ENCODE measurements at regions not wholly inside any gene's neighbourhood (a gene's known extent, or its start where the extent isn't known, plus 50 kb on each side); places are given as distances from the start of the nearest gene placed in this dataset.

DNA sequence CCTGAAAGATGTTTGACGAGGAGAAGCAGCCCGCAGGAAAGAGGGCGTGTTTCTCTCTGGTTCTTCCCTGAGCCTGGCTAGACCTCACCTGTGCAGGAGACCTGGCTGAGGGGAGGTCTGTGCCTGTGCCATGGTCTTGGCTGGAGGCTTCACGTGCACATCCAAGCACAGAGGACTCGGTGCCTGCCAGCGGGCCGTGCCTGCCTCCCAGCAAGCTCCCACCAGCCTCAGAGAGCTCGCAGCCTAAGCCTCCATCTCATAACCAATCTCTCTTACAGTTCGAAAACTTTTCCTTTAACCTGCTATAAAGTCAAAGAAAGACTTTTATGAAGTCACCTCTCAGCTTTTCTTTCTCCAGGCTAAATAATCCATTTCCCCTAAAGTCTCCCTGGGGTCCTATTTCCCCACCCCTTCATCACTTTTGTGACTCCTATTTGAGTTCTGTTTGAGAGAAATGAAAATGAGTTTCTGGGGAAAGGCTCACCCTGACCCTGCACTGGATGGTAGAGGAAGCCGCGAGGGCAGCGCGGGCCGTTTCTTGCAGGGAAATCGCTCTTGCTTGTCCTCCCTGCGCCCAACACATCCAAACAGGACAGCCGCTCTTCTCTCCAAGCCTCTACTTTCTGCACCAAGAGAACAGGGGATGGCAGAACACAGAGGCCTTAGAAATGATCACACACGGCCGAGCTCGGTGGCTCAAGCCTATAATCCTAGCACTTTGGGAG, 521.0 kb downstream of the SOX11 start:
- no peak for TF ChIP-seq FOXP1 (CRISPR knock-in tag; IDR thresholded peaks at IDR 0.05; ENCODE audit: borderline replicate concordance)
- TF ChIP-seq, protein P1, sequence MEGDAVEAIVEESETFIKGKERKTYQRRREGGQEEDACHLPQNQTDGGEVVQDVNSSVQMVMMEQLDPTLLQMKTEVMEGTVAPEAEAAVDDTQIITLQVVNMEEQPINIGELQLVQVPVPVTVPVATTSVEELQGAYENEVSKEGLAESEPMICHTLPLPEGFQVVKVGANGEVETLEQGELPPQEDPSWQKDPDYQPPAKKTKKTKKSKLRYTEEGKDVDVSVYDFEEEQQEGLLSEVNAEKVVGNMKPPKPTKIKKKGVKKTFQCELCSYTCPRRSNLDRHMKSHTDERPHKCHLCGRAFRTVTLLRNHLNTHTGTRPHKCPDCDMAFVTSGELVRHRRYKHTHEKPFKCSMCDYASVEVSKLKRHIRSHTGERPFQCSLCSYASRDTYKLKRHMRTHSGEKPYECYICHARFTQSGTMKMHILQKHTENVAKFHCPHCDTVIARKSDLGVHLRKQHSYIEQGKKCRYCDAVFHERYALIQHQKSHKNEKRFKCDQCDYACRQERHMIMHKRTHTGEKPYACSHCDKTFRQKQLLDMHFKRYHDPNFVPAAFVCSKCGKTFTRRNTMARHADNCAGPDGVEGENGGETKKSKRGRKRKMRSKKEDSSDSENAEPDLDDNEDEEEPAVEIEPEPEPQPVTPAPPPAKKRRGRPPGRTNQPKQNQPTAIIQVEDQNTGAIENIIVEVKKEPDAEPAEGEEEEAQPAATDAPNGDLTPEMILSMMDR (IDR thresholded peaks at IDR 0.05) = no peak
- no peak for TF ChIP-seq SP1 (CRISPR knock-in tag; conservative IDR thresholded peaks at IDR 0.05)
- TF ChIP-seq ZNF232 (CRISPR knock-in tag; IDR thresholded peaks at IDR 0.05) = no peak
- TF ChIP-seq, protein P2, sequence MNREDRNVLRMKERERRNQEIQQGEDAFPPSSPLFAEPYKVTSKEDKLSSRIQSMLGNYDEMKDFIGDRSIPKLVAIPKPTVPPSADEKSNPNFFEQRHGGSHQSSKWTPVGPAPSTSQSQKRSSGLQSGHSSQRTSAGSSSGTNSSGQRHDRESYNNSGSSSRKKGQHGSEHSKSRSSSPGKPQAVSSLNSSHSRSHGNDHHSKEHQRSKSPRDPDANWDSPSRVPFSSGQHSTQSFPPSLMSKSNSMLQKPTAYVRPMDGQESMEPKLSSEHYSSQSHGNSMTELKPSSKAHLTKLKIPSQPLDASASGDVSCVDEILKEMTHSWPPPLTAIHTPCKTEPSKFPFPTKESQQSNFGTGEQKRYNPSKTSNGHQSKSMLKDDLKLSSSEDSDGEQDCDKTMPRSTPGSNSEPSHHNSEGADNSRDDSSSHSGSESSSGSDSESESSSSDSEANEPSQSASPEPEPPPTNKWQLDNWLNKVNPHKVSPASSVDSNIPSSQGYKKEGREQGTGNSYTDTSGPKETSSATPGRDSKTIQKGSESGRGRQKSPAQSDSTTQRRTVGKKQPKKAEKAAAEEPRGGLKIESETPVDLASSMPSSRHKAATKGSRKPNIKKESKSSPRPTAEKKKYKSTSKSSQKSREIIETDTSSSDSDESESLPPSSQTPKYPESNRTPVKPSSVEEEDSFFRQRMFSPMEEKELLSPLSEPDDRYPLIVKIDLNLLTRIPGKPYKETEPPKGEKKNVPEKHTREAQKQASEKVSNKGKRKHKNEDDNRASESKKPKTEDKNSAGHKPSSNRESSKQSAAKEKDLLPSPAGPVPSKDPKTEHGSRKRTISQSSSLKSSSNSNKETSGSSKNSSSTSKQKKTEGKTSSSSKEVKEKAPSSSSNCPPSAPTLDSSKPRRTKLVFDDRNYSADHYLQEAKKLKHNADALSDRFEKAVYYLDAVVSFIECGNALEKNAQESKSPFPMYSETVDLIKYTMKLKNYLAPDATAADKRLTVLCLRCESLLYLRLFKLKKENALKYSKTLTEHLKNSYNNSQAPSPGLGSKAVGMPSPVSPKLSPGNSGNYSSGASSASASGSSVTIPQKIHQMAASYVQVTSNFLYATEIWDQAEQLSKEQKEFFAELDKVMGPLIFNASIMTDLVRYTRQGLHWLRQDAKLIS (CRISPR knock-in tag; IDR thresholded peaks at IDR 0.05; ENCODE audit: borderline replicate concordance) = no peak
- TF ChIP-seq ESRRA (CRISPR knock-in tag; IDR thresholded peaks at IDR 0.05; ENCODE audit: borderline replicate concordance) = no peak
- TF ChIP-seq, protein P3, sequence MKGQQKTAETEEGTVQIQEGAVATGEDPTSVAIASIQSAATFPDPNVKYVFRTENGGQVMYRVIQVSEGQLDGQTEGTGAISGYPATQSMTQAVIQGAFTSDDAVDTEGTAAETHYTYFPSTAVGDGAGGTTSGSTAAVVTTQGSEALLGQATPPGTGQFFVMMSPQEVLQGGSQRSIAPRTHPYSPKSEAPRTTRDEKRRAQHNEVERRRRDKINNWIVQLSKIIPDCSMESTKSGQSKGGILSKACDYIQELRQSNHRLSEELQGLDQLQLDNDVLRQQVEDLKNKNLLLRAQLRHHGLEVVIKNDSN (CRISPR knock-in tag; IDR thresholded peaks at IDR 0.05) = no peak
- TF ChIP-seq NFYB (CRISPR knock-in tag; conservative IDR thresholded peaks at IDR 0.05; ENCODE audit: low read depth) = no peak

All from WTC11 (cell line).